GM19025 (cell line): ENCODE measurements at regions not wholly inside any gene's neighbourhood (a gene's known extent, or its start where the extent isn't known, plus 50 kb on each side); places are given as distances from the start of the nearest gene placed in this dataset.

ENCODE experiments used
- ATAC-seq: cut with Tn5 transposase; IDR thresholded peaks from one replicate; pipeline ENCODE4 v1.9.1; 2021; ENCODE audit warnings: mild to moderate bottlenecking, low read depth, moderate library complexity; ENCODE audit not compliant: unreplicated experiment

DNA sequence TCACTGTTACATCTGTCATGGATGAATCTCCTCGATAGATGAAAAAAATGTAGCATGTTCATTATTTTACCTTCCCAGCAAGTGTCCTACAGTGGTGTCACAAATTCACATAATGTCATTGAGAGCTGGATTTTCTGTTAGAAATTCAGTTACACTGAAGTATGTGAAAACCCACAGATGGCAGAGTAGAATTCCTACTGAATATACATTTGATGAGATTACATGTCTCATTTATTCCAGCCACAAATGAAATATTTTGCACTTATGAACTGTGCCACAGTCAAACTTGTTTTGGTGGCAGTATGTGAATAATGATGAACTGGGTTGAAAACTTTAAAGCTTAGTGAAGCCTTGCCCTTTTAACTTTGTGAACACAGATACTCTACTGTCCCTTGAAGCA, 301.9 kb upstream of the DPYD start:
- no peak for ATAC-seq

DNA sequence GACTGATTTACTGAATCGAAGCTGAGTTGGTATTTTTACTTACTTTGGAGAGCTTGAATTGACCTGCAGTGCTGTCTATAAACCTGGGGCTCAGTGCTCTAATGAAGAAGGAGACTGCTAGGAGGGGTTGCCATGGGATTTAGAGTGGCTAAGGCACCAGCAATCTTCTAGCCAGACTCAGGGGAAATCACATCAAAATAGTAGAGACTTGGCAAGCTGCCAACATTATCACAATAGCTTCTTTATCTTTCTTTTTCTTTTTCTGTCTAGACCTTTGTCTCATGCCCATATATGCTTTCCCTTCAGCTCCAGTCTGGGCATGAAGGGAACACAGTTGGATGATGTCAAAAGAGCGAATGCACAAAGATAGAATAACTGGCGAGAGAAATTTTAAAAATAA, 301.1 kb upstream of the DPYD start:
- no peak for ATAC-seq

DNA sequence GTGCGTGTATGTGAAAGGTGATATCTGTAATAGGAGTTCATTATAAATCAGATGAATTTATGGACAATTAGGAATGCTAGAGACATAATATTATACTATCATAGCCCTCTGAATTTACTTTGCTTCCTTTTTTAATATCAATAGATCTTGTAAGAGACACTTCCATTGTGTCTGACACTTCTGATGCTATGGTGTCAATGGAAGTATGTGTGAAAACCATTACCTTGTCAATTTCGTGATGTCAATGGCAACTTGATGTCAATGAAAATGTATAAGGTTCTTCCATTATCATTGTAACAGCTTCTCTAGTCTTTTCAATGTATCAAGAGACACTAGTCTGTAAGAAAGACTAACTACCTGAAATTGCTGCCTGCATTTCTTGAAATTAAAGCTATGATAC, 296.8 kb upstream of the DPYD start:
- ATAC-seq: no peak

DNA sequence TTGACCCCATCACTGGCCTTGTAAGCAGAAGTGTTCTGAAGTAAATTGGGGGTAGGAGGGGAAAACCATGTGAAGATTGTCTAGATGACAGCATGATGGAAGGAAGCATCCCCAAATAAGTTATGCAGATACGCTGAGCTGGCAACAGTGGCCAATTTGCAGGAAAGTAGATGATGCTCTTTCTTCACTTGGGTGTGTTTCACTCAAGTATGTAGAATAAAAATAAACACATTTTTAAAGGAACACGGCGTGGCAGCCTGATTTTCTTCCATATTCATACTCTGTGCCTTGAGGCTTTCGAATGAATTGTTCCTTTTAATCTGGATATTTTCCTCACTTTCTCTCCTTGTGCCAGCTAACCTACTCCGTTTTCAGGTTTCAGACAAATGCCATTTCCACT, 295.5 kb upstream of the DPYD start:
- no peak for ATAC-seq

DNA sequence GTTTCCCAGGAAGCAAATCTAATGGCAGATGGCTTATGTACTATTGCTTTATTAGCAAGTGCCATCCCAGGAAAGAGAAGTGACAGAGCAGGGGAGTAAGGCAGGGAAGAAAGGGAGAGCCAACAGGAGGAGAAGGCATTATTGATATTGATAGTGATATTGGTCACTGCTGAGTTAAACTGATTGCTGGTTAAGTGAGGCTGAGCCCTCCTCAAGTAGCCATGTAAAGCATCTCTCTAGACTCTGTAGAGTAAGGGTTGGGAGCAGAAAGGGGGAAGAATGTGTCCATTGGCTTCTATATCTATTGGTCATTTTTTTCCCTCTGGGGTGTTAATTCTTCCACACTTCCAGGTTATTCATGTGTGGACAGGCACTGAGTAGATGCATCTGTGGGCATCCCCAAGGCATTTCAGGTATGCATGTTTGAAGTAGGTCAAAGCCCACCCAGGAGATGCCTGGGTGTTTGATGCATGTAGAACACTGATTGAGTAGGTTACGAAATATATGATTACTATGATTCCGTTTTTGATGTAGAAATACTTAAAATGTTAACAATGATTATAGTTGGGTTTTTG, 290.5 kb upstream of the DPYD start:
- ATAC-seq: no peak

DNA sequence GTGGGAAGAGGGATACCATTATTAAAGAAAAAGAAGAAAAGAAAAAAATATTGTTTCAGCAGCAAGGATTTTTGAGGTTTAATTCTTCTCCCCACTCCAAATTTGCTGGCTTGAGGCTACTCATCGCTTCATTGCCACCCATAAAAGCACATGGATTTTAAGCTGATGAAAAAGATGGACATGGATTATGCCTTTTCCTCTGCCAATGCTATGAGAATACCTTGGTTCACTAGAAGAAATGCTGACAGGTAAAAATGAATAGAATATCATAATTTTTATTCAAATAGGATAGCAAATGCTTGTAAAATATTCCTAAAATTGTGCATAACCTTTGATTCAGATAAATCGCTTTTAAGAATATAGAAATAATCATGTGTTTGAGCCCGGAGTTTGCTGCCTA, 289.7 kb upstream of the DPYD start:
- no peak for ATAC-seq

DNA sequence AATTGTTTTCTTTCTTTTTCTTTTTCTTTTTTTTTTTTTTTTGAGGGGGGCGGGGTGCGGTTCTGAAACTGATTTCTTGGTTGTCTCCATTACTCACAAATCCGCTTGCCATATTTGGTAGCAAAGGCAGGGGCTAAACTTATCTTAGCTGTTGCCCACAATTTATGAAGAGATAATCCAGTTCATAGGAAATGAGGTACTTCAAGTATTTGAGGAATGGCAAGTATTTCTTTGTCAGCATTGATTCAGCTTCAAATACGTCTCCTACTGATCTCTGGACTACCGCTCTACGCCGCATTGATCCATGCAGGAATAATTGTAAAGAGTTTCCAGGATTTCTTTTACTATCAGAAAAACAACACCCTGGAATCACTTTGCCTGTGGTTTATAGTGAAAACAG, 289.2 kb upstream of the DPYD start:
- no peak for ATAC-seq

DNA sequence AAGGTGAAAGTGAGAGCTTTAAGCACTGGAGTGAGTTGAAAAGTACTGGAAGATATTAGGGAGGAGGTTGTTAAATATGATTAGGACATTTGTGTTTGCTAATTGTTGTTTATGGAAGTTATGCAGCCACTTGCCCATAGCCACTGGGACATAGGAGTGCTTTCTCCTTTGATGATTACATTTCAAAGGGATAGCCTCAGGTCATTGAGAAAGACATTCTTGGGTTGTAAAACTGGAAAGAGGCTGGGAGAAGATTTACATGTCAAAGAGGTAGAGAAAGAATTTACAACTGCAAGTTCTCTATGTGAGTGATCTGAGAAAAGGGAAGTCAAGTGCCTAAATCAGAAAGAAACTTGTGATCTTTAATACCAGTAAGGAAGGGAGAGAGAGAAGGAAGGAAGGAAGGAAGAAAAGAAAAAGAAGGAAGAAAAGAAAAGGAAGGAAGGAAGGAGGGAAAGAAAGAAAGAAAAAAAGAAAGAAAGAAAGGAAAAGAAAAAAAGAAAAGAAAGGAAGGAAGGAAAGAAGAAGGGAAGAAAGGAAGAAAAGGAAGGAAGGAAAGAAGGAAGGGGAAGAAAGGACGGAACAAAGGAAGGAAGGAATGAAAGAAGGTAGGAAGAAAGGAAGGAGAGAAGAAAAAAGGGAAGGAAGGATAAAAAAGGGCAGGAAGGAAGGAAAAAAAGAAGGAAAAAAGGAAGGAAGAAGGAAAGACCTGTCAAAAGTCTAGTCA, 284.6 kb upstream of the DPYD start:
- ATAC-seq: no peak

DNA sequence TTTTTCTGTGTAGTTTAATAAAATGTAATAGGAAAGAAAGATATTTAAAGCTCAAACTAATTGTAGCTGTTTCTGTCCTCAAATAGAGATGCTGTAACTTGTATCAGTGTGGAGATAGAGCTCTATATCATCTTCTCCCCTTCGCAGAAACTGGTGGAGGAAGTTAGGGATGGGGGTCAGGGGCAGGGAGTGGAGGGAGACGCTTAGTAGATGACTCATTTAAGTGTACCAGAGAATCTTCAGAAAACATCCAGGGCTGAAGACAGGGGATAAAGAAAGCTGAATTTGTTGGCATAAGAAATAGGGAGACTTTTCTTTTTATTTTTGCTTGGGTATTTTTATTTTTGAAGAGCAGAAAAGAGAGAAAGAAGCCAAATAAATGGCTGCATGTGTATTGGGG, 282.6 kb upstream of the DPYD start:
- ATAC-seq: no peak

DNA sequence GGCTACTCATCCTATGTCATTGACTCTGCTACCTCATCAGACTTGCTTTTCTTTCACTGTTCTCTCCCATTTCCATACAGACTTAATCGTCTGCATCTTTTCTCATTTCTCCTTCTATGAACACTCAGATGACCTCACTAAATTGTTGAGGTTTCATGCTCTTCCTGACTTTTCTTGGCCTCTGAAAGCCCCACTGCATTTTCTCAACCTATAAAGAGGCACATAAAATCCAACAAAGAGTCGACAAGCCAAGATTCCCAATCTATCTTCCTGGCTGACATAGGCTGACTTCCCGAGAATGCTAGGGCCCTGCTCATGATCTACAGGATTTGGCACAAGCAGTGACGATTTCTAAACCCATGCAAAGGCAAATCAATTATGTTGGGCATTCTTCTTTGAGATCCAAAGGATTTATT, 280.8 kb upstream of the DPYD start:
- no peak for ATAC-seq

DNA sequence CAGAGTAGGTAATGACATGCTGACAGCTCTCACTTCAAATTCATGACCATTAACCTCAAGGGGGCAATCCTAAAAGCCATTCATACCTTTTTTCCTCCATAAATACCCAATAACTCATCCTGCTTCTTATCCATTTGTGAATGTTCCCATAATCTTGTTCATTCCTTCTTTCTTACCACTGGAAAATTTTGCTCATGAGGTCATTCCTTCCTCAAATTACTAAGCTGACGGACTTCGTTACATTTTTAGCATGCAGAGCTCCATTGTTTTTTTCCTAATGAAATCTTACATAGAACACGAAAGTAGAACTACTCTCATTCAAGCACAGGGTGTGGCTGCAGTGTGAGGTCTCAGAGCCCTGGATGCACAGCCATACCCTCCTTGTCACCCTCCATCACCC, 276.5 kb upstream of the DPYD start:
- ATAC-seq: no peak

DNA sequence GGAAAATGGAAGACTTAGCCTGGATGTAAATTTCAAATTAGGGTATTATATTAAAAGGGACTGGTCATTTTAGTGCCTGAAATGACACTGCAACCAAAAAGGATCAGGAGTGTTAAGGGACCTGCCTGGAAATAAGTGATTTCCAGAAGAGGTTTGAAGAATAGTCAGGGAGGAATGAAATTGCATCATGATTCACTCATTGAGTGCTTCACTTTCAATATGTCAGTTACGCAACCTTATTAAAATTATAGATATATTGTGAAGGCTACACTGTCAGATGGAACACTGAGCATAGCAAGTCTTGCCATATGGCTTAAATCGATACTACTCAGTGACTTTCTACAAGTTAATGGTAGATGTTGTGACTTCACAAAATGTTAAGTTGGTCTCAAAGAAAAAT, 275.2 kb upstream of the DPYD start:
- ATAC-seq: no peak

DNA sequence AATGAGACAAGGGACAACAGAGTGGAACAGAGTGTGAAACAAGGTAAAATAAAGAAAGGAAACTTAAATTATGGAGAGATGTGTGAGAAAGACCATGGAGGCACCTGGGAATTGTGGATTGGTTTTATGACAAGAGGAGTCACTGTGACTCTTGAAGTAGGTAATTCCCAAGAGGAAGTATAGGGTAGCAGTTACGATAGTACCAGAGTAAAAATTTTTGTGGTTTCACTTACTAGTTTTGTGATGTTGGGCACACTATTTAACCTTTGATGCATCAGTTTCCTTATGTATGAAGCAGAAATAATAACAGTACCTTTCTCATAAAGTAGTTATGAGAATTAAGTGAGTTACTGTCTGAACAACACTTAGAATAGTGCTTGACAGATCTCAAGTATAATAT, 267.9 kb upstream of the DPYD start:
- ATAC-seq: no peak

DNA sequence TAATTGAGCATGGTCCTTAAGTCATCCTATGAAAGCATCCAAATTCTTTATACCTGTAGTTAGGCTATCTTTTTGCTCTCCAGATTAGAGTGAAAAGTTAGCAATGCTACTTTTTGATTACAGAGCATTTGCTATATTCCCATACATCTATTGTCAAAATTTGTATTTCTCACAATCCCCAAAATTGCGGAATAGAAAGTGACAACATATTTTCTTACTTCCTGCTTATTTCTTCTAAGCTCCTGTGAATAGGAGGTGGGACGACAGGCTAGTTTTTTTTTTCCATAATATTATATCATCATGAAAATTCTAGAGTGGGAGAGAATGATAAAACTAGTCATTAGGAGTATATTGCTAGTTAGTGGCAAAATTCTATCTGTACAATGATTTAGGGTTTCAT, 264.0 kb upstream of the DPYD start:
- ATAC-seq: no peak

DNA sequence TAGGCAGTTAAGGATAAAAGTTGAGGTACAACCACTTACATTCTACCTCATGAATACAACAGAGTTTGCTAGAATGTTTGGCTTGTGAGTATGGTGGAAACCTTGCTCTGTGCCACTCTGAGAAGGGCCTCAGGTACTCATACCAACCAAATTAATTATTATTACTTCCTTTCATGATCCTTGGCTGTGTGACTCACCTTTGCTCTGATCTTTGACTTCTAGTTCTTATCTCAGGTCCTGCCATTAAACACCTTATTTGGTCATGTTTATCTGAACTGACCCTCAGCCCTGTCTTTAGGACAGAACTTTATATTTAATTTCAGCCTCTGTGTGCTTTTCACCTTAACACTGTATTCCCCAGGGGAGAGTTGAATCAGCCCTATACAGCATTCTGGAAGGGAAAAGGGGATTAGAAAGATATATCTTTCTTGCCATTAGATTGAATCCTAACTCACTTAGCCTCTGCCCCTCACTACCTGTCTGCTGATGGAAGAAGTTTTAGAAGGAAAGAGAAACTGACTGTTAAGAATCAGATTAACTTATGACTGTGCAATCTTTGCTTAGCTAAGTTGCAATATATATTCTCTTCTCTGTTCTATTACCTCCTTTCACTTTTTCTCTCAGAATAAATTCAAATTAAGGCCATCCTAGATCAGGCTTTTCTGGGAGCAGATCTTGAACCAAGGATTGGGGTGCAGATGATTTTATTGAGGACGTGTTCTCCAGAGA, 260.4 kb upstream of the DPYD start:
- no peak for ATAC-seq

DNA sequence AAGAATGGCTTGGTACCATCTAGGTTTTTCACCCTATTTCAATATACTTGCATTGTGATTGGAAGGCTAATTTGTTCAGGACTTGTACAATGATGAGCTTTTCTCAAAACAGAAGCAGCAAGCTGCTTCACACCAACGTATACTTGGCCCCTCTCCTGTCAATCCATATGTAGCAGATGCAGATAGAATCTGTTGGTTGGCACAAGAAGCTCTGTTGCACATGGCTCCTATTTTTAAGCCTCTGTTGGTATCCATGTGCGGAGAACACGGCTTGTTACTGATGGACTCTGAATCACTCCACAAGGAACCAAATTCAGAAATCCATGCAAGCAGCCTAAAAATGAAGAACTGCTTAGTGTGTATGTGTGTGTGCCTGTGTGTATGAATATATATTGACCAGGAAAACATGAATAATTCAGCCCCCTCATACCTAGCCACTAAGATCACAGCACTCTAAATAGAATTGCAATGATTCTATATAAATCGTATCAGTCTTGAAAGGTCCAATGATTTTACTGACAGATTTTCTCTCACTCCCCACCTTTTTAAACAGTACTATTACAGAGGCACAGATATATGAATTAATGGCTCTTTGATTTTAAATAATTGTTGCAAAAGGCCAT, 258.4 kb upstream of the DPYD start:
- no peak for ATAC-seq

DNA sequence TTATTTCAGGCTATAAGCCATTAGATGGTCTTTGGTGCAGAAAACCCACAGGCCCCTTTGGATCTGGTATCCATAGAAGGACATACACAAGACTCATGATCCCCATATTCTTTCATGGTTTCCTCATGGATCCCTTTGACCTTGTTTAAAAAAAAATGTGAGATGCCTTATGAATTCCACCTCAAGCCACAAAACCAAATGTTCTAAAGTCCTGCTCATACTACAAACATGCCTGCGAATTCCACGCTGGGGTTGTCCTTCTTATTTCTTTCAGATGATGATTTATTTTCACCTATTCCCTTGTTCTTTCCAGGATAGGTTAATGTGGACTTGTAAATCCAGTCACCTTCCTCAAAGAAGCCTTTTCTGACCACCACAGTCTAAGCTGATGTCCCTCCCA, 256.9 kb upstream of the DPYD start:
- no peak for ATAC-seq

DNA sequence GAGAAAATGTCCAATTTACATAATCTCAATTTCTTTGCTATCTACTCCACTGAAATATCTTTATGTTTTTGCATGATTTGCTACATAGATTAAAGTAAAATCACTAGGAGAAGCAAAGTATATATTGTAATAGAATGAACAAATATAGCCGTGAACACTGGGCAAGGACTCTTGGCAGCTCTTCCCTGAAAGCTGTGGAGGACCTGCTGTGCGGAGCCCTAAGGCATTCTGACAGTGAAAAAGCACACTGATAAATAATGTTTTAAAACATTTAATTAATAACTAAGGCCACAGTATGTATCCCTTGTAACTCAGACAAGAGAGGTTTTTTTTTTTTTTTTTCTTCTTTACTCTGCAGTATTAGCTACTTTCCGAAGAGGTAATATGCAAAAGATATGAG, 256.1 kb upstream of the DPYD start:
- no peak for ATAC-seq

DNA sequence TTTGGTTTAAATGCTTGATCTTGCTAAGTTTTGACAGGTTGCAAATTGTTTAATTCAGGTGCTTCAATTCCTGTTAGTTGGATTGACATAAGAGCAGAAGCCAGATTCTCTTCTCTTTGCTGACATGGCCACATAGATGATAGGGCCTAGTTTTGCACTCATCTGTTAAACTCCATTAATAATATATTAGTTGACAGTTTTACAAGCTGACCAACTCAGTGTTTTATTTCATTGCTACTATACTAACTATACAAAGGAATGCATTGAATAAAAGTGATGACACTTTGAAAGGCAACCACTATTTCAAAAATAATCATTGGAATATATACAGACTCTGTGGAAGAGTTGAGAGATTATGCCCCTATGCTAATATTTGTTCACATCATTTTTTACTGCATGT, 255.6 kb upstream of the DPYD start:
- no peak for ATAC-seq

DNA sequence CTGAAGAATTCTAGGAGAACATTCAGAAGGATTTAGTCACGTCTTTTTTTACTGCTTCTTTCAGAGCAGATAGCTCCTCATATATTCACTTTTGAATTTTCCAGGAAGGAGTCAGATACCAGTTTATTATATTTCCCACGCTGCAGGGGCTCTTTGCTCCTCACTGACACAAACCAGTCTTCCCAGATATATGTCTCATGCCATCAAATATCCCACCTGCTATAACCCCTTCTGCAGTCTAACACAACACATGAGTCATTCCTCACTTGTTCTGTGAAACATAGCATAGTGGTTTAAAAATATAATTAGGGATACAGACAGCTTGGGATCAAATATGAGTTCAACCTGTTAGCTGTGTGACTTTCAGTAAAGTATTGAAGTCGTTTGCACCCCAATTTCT, 251.7 kb upstream of the DPYD start:
- no peak for ATAC-seq

DNA sequence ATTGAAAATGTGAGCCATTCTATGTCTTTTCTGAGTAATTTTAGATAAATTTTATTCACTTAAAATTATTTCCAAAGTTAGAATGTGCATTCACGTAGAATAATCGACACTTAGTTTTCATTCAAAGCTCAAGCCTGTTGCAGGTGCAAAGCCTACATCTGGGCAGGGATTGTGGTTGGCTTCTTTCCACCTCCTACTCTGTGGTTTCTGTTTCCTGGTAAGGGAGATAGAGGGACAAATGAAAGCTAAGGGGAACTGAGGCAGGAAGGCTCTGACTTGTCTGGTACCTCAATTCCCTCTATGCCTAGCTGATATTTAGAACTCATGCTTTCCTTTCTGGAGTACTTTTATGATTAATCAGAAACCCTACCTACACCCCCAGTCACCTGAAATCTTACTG, 251.2 kb upstream of the DPYD start:
- no peak for ATAC-seq

DNA sequence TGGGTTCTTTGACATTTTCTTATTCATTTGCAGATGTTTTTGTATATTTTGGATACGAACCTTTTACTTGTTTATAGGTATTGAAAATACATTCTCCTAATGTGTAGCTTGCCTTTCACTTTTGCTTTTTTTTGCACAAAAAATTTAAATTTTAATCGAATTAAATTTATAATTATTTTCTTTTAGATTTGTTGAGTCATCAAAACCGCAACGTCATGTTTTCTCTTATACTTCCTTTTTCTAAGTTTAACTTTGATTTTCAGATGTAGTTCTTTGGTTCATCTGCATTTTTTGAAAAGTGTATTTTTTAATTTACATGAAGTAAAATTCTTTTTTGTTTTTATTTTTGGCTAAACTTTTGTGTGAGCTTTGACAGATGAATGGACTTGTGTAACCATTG, 243.7 kb upstream of the DPYD start:
- ATAC-seq: no peak
